ENCODE measurements at regions not wholly inside any gene's neighbourhood (a gene's known extent, or its start where the extent isn't known, plus 50 kb on each side); places are given as distances from the start of the nearest gene placed in this dataset.

- Histone ChIP-seq H3K4me1 (ENCODE audit: control insufficient read depth, insufficient read depth, low read length) (no peaks in the 10 kb centered on the region), H3K9me3 (replicated peaks; ENCODE audit: control insufficient read depth, insufficient read depth, low read length) (no peaks in the 10 kb centered on the region), H2AFZ (ENCODE audit: control insufficient read depth, low read depth, low read length) (no peak overlapping the region), H3K79me2 (ENCODE audit: control insufficient read depth, insufficient read depth, low read length) (no peaks in the 10 kb centered on the region), H3K36me3 (ENCODE audit: control insufficient read depth in 2 of 2, insufficient read depth in 2 of 2, low read length in 1 of 2) (no peaks in the 10 kb centered on the region), H3K4me2 (ENCODE audit: control insufficient read depth, insufficient read depth) (no peak overlapping the region), H3K27ac (ENCODE audit: control insufficient read depth, insufficient read depth) (no peak overlapping the region), H3K4me3 (no peak overlapping the region), H3K27me3 (replicated peaks in 1 of 2; ENCODE audit: control insufficient read depth in 2 of 2, insufficient read depth in 2 of 2, low read length in 1 of 2) (no peaks in the 10 kb centered on the region), H3K9ac (ENCODE audit: control insufficient read depth, insufficient read depth, low read length) (no peak overlapping the region), H4K20me1 (ENCODE audit: control insufficient read depth, insufficient read depth) (no peaks in the 10 kb centered on the region)
- SMC1A ChIA-PET (ENCODE audit: uncharacterized antibody, unreplicated experiment) = no interaction called here
- intact Hi-C loops (cut with micrococcal nuclease; ENCODE audit: unreplicated experiment) = no loop called here
- RAD21 ChIA-PET (ENCODE audit: unreplicated experiment) = no interaction called here
- no peak for TF ChIP-seq TBL1XR1 (IDR thresholded peaks at IDR 0.05; ENCODE audit: low read depth, low read length)
- no peak for TF ChIP-seq GABPA (IDR thresholded peaks at IDR 0.05; ENCODE audit: low read depth)
- TF ChIP-seq GATAD2B (conservative IDR thresholded peaks at IDR 0.05; ENCODE audit: low read depth) = no peak
- TF ChIP-seq JUND (IDR thresholded peaks at IDR 0.05; ENCODE audit: low read depth, low read length) = no peak
- no peak for TF ChIP-seq TCF3 (IDR thresholded peaks at IDR 0.05; ENCODE audit: borderline replicate concordance, insufficient read depth, low read depth, low read length)
- no peak for TF ChIP-seq ZNF217 (IDR thresholded peaks at IDR 0.05)
- no peak for TF ChIP-seq CEBPB (IDR thresholded peaks at IDR 0.05; ENCODE audit: borderline replicate concordance in 1 of 2, low read depth in 2 of 2, low read length in 2 of 2)
- TF ChIP-seq CBX5 (IDR thresholded peaks at IDR 0.05; ENCODE audit: low read depth) = no peak
- TF ChIP-seq CUX1 (IDR thresholded peaks at IDR 0.05; ENCODE audit: insufficient replicate concordance, low read depth, low read length) = no peak
- CTCF ChIA-PET = no interaction called here
- in situ Hi-C loops (cut with MboI) = no loop called here
- ATAC-seq (peak; percentile 64), FAIRE-seq (no peak), DNase-seq (ENCODE audit: low read depth, low spot score) (no peak)
- POLR2A ChIA-PET = no interaction called here
- BruUV-seq (replicated peaks) = no TSS peak
These were observed 1021.1 kb downstream of the STIM2 start for GRCh38 chr4:27881705-27882104.

Measured in GM12878 (cell line).